PC-9 (cell line): ENCODE measurements at regions not wholly inside any gene's neighbourhood (a gene's known extent, or its start where the extent isn't known, plus 50 kb on each side); places are given as distances from the start of the nearest gene placed in this dataset.

Source experiments
- CTCF ChIP-seq: fragments of 200-600 bp; sonication (generic); conservative IDR thresholded peaks from 2 replicates; pipeline ENCODE4 v1.6.1; 2017; ENCODE audit warnings: mixed run types, antibody characterized with exemption, mild to moderate bottlenecking, moderate library complexity
- EZH2 ChIP-seq: fragments of 200-600 bp; sonication (generic); IDR thresholded peaks from 2 replicates; pipeline ENCODE4 v1.8.0; 2017; ENCODE audit warnings: antibody characterized with exemption, low read depth

- TF ChIP-seq CTCF (no peak), EZH2 (no peak)
These were observed 182.3 kb downstream of the MZT1 start for GRCh38 chr13:72545030-72545719.
